BE2C (cell line): ENCODE measurements at regions not wholly inside any gene's neighbourhood (a gene's known extent, or its start where the extent isn't known, plus 50 kb on each side); places are given as distances from the start of the nearest gene placed in this dataset.

Source experiments
- DNase-seq: peaks from one replicate; pipeline ENCODE4 v3.0.0-alpha.2; 2020
- H3K27me3 ChIP-seq: fragments of 250-450 bp; sonication (Bioruptor Pico); 2 replicates; pipeline ENCODE4 v1.5.1; 2020; ENCODE audit warnings: mild to moderate bottlenecking
- H3K36me3 ChIP-seq: fragments of 250-450 bp; sonication (Bioruptor Pico); 2 replicates; pipeline ENCODE4 v1.5.1; 2020; ENCODE audit warnings: mild to moderate bottlenecking
- H3K4me1 ChIP-seq: fragments of 250-450 bp; sonication (Bioruptor Pico); 2 replicates; pipeline ENCODE4 v1.5.1; 2020
- H3K4me3 ChIP-seq: 2 replicates; pipeline ENCODE4 v1.5.1; 2011; ENCODE audit warnings: low read depth, low read length
- H3K9me3 ChIP-seq: fragments of 250-450 bp; sonication (Bioruptor Pico); 2 replicates; pipeline ENCODE4 v1.5.1; 2020
- CTCF ChIP-seq: IDR thresholded peaks from 2 replicates; pipeline ENCODE4 v1.5.1; 2012; ENCODE audit warnings: mild to moderate bottlenecking, low read depth, low read length

GRCh38 chr1:94323311-94324177 is 86.2 kb upstream of the ARHGAP29 start:
- H3K4me1 ChIP-seq = no peaks in the 10 kb centered on the region; the same call in 1 of the 2 replicates
- H3K36me3 ChIP-seq = no peaks in the 10 kb centered on the region
- H3K9me3 ChIP-seq = no peaks in the 10 kb centered on the region
- no peak for TF ChIP-seq CTCF
- no peaks in the 10 kb centered on the region for H3K27me3 ChIP-seq
- no peak for DNase-seq
- H3K4me3 ChIP-seq = no peak overlapping the region

- Histone ChIP-seq H3K36me3 (no peaks in the 10 kb centered on the region), H3K27me3 (no peaks in the 10 kb centered on the region), H3K9me3 (no peaks in the 10 kb centered on the region), H3K4me1 (no peaks in the 10 kb centered on the region; the same call in 1 of the 2 replicates), H3K4me3 (no peak overlapping the region)
- TF ChIP-seq CTCF = no peak
- DNase-seq = no peak
Measured at GRCh38 chr1:94322696-94323095, 85.3 kb upstream of the ARHGAP29 start.

- DNase-seq = no peak
- no peak for TF ChIP-seq CTCF
- Histone ChIP-seq H3K4me3 (no peak overlapping the region), H3K36me3 (no peaks in the 10 kb centered on the region), H3K27me3 (no peaks in the 10 kb centered on the region), H3K9me3 (no peaks in the 10 kb centered on the region), H3K4me1 (no peaks in the 10 kb centered on the region; the same call in 1 of the 2 replicates)
Measured at GRCh38 chr1:94321662-94322061, 84.3 kb upstream of the ARHGAP29 start.

- no peaks in the 10 kb centered on the region; the same call in 1 of the 2 replicates for H3K4me1 ChIP-seq
- no peak overlapping the region for H3K4me3 ChIP-seq
- H3K36me3 ChIP-seq = no peaks in the 10 kb centered on the region
- H3K9me3 ChIP-seq = no peaks in the 10 kb centered on the region
- no peaks in the 10 kb centered on the region for H3K27me3 ChIP-seq
- no peak for TF ChIP-seq CTCF
- DNase-seq = no peak
Measured at GRCh38 chr1:94319319-94320102, 82.1 kb upstream of the ARHGAP29 start.

GRCh38 chr1:94318505-94319030 is 81.2 kb upstream of the ARHGAP29 start:
- Histone ChIP-seq H3K36me3 (no peaks in the 10 kb centered on the region), H3K4me3 (no peak overlapping the region), H3K27me3 (no peaks in the 10 kb centered on the region), H3K9me3 (no peaks in the 10 kb centered on the region), H3K4me1 (no peaks in the 10 kb centered on the region; the same call in 1 of the 2 replicates)
- DNase-seq = no peak
- TF ChIP-seq CTCF = no peak

GRCh38 chr1:94317790-94318188 is 80.4 kb upstream of the ARHGAP29 start:
- no peak for TF ChIP-seq CTCF
- no peaks in the 10 kb centered on the region for H3K27me3 ChIP-seq
- H3K4me3 ChIP-seq = no peak overlapping the region
- H3K4me1 ChIP-seq = no peaks in the 10 kb centered on the region; the same call in 1 of the 2 replicates
- H3K36me3 ChIP-seq = no peaks in the 10 kb centered on the region
- H3K9me3 ChIP-seq = no peaks in the 10 kb centered on the region
- no peak for DNase-seq
